ENCODE measurements at regions not wholly inside any gene's neighbourhood (a gene's known extent, or its start where the extent isn't known, plus 50 kb on each side); places are given as distances from the start of the nearest gene placed in this dataset.
"Not testable (repeated sequence)": the region's sequence is repeated elsewhere in the genome, so short reads cannot be mapped to it uniquely, and the experiment has no call there.

GRCh38 chr5:21552263-21552662, 1300.9 kb downstream of the CDH12 start:
- not testable (repeated sequence) for TF ChIP-seq CTCF, EZH2, EZH2phosphoT487 (IDR thresholded peaks at IDR 0.05)

Measured in neural progenitor cell (in vitro differentiated cells).